ENCODE measurements at regions not wholly inside any gene's neighbourhood (a gene's known extent, or its start where the extent isn't known, plus 50 kb on each side); places are given as distances from the start of the nearest gene placed in this dataset.

DNA sequence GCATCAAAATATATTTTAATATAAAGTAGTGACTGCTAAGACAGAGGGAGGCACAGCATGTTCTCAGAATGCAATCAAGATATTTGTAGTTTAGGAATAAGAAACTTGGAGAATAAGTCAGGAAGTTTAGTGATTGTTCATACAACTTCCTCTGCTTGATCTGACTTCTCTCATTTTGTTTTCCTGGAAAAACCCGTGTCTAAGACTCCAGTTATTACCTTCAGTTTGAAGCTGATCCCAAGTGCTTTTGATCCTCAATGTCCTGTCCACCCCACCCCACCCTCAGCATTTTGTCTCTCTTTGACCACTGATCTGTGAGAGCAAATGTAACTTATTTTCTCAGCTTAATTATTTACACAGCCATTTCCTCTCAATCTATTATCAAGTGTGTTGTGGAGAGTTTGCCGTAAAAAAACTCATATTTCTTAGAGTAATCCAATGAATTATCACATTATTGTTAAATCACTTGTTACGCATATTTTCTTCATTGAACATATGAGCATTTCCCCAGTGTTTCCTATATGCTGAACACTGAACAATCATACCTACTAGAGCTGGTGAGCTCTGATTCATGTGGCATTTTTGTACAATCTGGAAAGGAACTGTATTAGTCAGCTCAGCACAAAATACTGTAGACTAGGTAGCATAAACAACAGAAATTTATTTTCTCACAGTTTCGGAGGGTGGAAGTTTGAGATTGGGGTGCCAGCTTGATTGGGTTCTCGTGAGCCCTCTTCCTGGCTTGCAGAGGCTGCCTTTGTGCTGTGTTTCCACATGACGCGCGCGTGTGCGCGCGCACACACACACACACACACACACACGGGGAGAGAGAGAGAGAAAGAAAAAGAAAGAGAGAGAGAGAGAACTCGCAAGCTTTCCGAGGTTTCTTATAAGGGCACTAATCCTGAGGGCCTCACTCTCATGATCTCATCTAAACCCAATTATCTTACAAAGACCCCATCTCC, 65.5 kb upstream of the DPYD start:
- TF ChIP-seq, protein P1, sequence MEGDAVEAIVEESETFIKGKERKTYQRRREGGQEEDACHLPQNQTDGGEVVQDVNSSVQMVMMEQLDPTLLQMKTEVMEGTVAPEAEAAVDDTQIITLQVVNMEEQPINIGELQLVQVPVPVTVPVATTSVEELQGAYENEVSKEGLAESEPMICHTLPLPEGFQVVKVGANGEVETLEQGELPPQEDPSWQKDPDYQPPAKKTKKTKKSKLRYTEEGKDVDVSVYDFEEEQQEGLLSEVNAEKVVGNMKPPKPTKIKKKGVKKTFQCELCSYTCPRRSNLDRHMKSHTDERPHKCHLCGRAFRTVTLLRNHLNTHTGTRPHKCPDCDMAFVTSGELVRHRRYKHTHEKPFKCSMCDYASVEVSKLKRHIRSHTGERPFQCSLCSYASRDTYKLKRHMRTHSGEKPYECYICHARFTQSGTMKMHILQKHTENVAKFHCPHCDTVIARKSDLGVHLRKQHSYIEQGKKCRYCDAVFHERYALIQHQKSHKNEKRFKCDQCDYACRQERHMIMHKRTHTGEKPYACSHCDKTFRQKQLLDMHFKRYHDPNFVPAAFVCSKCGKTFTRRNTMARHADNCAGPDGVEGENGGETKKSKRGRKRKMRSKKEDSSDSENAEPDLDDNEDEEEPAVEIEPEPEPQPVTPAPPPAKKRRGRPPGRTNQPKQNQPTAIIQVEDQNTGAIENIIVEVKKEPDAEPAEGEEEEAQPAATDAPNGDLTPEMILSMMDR (IDR thresholded peaks at IDR 0.05; ENCODE audit: extremely low read depth, insufficient read depth, missing control alignments), result no peak
- DNase-seq (ENCODE audit: low spot score), result no peak
- in situ Hi-C loops (cut with MboI; ENCODE audit: low pct_unique_long_range_greater_than_20kb, low sequenced_read_pairs, unreplicated experiment), result no loop called here

DNA sequence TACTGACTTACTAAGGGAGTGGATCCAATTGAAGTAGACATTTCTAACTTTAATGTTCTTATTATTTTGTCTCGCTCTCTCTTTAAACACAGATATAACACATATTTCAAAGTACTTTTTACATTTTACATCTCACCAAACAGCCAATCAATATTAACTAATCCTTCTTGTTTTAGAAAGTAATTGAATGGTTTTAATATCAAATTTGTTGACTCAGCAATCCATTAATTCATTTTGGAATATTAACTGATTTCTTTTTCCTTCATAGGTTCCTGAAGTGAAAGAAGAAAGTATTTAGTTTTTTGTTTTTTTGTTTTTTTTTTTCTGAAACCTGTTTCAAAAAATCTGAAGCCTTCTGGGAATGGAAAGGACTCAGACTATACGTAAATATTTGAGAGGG, 62.3 kb upstream of the DPYD start:
- no peak for DNase-seq (ENCODE audit: low spot score)
- TF ChIP-seq, protein P1 (IDR thresholded peaks at IDR 0.05; ENCODE audit: extremely low read depth, insufficient read depth, missing control alignments), result no peak
- in situ Hi-C loops (cut with MboI; ENCODE audit: low pct_unique_long_range_greater_than_20kb, low sequenced_read_pairs, unreplicated experiment), result no loop called here

DNA sequence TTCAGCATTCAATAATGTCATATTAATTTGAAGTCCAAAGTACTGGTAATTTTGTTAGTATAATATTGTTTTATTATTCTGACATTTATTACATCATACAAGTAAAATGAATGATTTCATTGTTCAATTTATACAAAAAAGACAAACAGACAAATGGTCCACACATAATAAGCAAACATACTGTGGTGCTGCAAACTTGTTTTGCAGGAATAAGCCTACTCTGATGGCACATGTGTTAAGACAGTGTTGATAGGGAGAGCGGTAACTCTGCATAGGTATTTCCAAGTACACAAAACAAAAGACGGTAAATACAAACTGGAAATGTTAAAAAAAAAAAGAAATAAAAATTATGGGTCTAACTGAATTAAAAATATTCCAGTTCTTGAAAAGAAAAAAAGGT, 59.7 kb upstream of the DPYD start:
- DNase-seq (ENCODE audit: low spot score), result no peak
- in situ Hi-C loops (cut with MboI; ENCODE audit: low pct_unique_long_range_greater_than_20kb, low sequenced_read_pairs, unreplicated experiment), result no loop called here
- TF ChIP-seq, protein P1 (IDR thresholded peaks at IDR 0.05; ENCODE audit: extremely low read depth, insufficient read depth, missing control alignments), result no peak

DNA sequence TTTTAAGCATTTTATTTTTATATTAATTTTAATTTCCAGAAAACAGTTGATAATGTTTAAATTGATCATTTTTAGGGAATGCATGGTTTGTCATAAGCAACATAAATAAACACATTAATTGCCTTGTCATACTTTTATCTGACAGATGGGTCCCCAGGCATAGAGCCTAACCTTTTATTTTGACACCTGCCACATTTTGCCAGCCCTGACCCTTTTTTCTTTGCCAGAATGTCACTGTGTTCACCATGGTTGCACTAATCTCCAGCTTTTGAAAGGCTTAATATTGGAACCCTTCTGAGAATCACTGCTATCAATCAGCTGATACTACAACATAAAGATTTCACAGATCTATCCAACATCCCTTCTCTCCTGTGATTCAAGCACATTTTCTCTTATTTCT, 56.0 kb upstream of the DPYD start:
- TF ChIP-seq, protein P1 (IDR thresholded peaks at IDR 0.05; ENCODE audit: extremely low read depth, insufficient read depth, missing control alignments), result no peak
- in situ Hi-C loops (cut with MboI; ENCODE audit: low pct_unique_long_range_greater_than_20kb, low sequenced_read_pairs, unreplicated experiment), result no loop called here
- no peak for DNase-seq (ENCODE audit: low spot score)
